ENCODE measurements at regions not wholly inside any gene's neighbourhood (a gene's known extent, or its start where the extent isn't known, plus 50 kb on each side); places are given as distances from the start of the nearest gene placed in this dataset.
"Not testable (repeated sequence)": the region's sequence is repeated elsewhere in the genome, so short reads cannot be mapped to it uniquely, and the experiment has no call there.

GRCh38 chr5:163569284-163569683 lies 63.9 kb downstream of the MAT2B start:
- DNase-seq: no peak

- no peak for DNase-seq
Observed at GRCh38 chr5:163571744-163572143, 66.3 kb downstream of the MAT2B start.

GRCh38 chr5:163574472-163575440 lies 69.3 kb downstream of the MAT2B start:
- no peak for DNase-seq

GRCh38 chr5:163578652-163579051 lies 73.2 kb downstream of the MAT2B start:
- DNase-seq: no peak

GRCh38 chr5:163579729-163580128 lies 74.3 kb downstream of the MAT2B start:
- no peak for DNase-seq

- no peak for DNase-seq
Observed at GRCh38 chr5:163580516-163580915, 75.1 kb downstream of the MAT2B start.

GRCh38 chr5:163583491-163584153 lies 78.2 kb downstream of the MAT2B start:
- not testable (repeated sequence) for DNase-seq

- DNase-seq: no peak
Observed at GRCh38 chr5:163585206-163585605, 79.8 kb downstream of the MAT2B start.

GRCh38 chr5:163586531-163586956 lies 81.1 kb downstream of the MAT2B start:
- DNase-seq: no peak

- no peak for DNase-seq
Observed at GRCh38 chr5:163594951-163595350, 89.5 kb downstream of the MAT2B start.

- no peak for DNase-seq
Observed at GRCh38 chr5:163595932-163596607, 90.7 kb downstream of the MAT2B start.

- no peak for DNase-seq
Observed at GRCh38 chr5:163596608-163597315, 91.3 kb downstream of the MAT2B start.

GRCh38 chr5:163604013-163604412 lies 98.6 kb downstream of the MAT2B start:
- no peak for DNase-seq

GRCh38 chr5:163607256-163607655 lies 101.8 kb downstream of the MAT2B start:
- no peak for DNase-seq

GRCh38 chr5:163608621-163609020 lies 103.2 kb downstream of the MAT2B start:
- DNase-seq: no peak

- DNase-seq: no peak
Observed at GRCh38 chr5:163609910-163610309, 104.5 kb downstream of the MAT2B start.

GRCh38 chr5:163612358-163613149 lies 107.1 kb downstream of the MAT2B start:
- no peak for DNase-seq

GRCh38 chr5:163613150-163613442 lies 107.7 kb downstream of the MAT2B start:
- DNase-seq: no peak

- DNase-seq: no peak
Observed at GRCh38 chr5:163614787-163615186, 109.4 kb downstream of the MAT2B start.

- no peak for DNase-seq
Observed at GRCh38 chr5:163619273-163619934, 114.0 kb downstream of the MAT2B start.

- no peak for DNase-seq
Observed at GRCh38 chr5:163619951-163620350, 114.5 kb downstream of the MAT2B start.

Measured in T-helper 2 cell (primary cell).